C4-2B (cell line): ENCODE measurements at regions not wholly inside any gene's neighbourhood (a gene's known extent, or its start where the extent isn't known, plus 50 kb on each side); places are given as distances from the start of the nearest gene placed in this dataset.

Source experiments
- CTCF ChIP-seq: fragments of 450-650 bp; conservative IDR thresholded peaks from 2 replicates; pipeline ENCODE4 v1.5.1; 2017; ENCODE audit warnings: mild to moderate bottlenecking
- ZFX ChIP-seq: fragments of 450-650 bp; IDR thresholded peaks from 2 replicates; pipeline ENCODE4 v1.6.1; 2017

- no peak for TF ChIP-seq CTCF
- no peak for TF ChIP-seq ZFX
Measured at GRCh38 chr7:12467837-12468236, 64.2 kb upstream of the VWDE start.
